ENCODE measurements at regions not wholly inside any gene's neighbourhood (a gene's known extent, or its start where the extent isn't known, plus 50 kb on each side); places are given as distances from the start of the nearest gene placed in this dataset.
A peak's percentile ranks its signal among the peaks of the same experiment; 100 is the strongest.

DNA sequence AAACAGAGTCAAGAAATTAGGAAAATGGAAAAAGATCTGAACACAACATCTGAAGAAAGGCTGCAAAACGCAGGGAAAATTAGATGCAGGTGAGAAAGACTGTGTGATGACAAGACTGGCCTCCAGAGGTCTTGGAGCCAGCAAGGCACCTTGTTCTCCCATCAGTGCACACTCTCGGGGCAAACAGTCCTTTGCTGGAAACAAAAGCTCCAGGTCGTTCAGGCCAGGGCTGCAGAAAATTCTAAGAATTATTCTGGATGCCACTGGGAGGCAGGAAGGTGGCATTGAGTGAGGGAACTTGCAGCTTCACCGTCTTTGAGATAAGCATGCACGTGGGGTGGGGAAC lies 219.9 kb upstream of the SSTR4 start:
- POLR2A ChIA-PET = interaction anchor here (0.8 kb wide), 1 partner anchor 535 kb away, joined by 6 read pairs; no protein-coding TSS in a partner anchor
- peak; percentile 18 for FAIRE-seq

DNA sequence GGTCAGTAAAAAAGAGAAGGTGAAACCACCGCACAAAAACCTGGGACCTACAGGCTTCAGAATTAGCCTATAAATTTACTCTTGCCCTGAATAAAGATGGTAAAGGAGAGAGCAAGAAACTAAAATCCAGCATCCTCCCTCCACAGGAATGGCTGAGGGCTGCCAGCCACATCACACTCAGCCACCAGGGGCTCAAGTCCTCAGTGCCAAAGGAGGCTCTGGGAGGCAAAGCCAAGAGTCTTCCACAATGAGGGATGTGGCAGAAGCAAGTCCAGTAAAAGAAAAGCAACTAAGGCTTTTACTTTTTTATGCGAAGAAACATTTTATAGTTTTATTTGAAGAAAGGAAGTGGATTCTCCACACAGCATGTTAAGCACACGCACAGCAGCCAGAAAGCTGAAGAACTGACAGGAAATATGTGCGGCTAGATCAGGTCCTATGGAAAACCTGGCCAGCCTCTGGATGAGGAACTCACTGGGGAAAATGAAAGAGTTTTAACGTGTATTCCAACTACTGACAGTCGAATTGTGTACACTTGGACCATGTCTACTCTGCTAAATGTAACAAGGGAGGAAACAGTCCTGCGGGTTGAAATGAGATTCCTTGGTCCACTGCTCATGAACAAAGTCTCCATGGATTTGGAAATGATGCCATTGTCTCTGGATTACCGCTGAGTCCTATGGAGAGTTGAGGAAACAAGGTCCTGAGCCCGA lies 219.4 kb upstream of the SSTR4 start:
- Histone ChIP-seq H3K27ac (peak overlapping the region; percentile 6 to 40; a peak in 4 of 6 replicates), H3K4me2 (no peak overlapping the region), H3K4me1 (no peaks in the 10 kb centered on the region), H3K4me3 (no peak overlapping the region), H3K9me3 (no peaks in the 10 kb centered on the region)
- ChIA-PET CTCF (interaction anchor here (1.1 to 3.2 kb wide), 3 partner anchors 9 to 420 kb away, joined by 3 to 15 read pairs (median 8); no protein-coding TSS in a partner anchor), POLR2A (interaction anchor here (0.8 kb wide), 1 partner anchor 534 kb away, joined by 6 read pairs; no protein-coding TSS in a partner anchor)
- no peak for TF ChIP-seq FOSB (CRISPR knock-in tag; IDR thresholded peaks at IDR 0.05)
- no peak for TF ChIP-seq HOXA7 (CRISPR knock-in tag; IDR thresholded peaks at IDR 0.05)
- no peak for TF ChIP-seq NFE2L2 (conservative IDR thresholded peaks at IDR 0.05; ENCODE audit: low read length)
- TF ChIP-seq ZC3H11A (IDR thresholded peaks at IDR 0.05) = no peak
- TF ChIP-seq RARB (CRISPR knock-in tag; IDR thresholded peaks at IDR 0.05) = no peak
- TF ChIP-seq RNF2 (IDR thresholded peaks at IDR 0.05; ENCODE audit: borderline replicate concordance, low read depth) = no peak
- TF ChIP-seq EHF (CRISPR knock-in tag; IDR thresholded peaks at IDR 0.05) = no peak
- no peak for TF ChIP-seq NR3C1 (IDR thresholded peaks at IDR 0.05)
- TF ChIP-seq, protein P1, sequence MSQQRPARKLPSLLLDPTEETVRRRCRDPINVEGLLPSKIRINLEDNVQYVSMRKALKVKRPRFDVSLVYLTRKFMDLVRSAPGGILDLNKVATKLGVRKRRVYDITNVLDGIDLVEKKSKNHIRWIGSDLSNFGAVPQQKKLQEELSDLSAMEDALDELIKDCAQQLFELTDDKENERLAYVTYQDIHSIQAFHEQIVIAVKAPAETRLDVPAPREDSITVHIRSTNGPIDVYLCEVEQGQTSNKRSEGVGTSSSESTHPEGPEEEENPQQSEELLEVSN (IDR thresholded peaks at IDR 0.05; ENCODE audit: borderline replicate concordance, low read depth) = no peak
- TF ChIP-seq, protein P2, sequence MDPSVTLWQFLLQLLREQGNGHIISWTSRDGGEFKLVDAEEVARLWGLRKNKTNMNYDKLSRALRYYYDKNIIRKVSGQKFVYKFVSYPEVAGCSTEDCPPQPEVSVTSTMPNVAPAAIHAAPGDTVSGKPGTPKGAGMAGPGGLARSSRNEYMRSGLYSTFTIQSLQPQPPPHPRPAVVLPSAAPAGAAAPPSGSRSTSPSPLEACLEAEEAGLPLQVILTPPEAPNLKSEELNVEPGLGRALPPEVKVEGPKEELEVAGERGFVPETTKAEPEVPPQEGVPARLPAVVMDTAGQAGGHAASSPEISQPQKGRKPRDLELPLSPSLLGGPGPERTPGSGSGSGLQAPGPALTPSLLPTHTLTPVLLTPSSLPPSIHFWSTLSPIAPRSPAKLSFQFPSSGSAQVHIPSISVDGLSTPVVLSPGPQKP (IDR thresholded peaks at IDR 0.05; ENCODE audit: low read depth, low read length) = no peak
- TF ChIP-seq NPAS2 (CRISPR knock-in tag; IDR thresholded peaks at IDR 0.05; ENCODE audit: borderline replicate concordance) = no peak
- no peak for TF ChIP-seq CBX2 (IDR thresholded peaks at IDR 0.05; ENCODE audit: borderline replicate concordance, low read depth)
- TF ChIP-seq, protein P3, sequence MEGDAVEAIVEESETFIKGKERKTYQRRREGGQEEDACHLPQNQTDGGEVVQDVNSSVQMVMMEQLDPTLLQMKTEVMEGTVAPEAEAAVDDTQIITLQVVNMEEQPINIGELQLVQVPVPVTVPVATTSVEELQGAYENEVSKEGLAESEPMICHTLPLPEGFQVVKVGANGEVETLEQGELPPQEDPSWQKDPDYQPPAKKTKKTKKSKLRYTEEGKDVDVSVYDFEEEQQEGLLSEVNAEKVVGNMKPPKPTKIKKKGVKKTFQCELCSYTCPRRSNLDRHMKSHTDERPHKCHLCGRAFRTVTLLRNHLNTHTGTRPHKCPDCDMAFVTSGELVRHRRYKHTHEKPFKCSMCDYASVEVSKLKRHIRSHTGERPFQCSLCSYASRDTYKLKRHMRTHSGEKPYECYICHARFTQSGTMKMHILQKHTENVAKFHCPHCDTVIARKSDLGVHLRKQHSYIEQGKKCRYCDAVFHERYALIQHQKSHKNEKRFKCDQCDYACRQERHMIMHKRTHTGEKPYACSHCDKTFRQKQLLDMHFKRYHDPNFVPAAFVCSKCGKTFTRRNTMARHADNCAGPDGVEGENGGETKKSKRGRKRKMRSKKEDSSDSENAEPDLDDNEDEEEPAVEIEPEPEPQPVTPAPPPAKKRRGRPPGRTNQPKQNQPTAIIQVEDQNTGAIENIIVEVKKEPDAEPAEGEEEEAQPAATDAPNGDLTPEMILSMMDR (IDR thresholded peaks at IDR 0.05) = no peak
- no peak for TF ChIP-seq TFCP2L1 (CRISPR knock-in tag; IDR thresholded peaks at IDR 0.05)
- TF ChIP-seq, protein P4, sequence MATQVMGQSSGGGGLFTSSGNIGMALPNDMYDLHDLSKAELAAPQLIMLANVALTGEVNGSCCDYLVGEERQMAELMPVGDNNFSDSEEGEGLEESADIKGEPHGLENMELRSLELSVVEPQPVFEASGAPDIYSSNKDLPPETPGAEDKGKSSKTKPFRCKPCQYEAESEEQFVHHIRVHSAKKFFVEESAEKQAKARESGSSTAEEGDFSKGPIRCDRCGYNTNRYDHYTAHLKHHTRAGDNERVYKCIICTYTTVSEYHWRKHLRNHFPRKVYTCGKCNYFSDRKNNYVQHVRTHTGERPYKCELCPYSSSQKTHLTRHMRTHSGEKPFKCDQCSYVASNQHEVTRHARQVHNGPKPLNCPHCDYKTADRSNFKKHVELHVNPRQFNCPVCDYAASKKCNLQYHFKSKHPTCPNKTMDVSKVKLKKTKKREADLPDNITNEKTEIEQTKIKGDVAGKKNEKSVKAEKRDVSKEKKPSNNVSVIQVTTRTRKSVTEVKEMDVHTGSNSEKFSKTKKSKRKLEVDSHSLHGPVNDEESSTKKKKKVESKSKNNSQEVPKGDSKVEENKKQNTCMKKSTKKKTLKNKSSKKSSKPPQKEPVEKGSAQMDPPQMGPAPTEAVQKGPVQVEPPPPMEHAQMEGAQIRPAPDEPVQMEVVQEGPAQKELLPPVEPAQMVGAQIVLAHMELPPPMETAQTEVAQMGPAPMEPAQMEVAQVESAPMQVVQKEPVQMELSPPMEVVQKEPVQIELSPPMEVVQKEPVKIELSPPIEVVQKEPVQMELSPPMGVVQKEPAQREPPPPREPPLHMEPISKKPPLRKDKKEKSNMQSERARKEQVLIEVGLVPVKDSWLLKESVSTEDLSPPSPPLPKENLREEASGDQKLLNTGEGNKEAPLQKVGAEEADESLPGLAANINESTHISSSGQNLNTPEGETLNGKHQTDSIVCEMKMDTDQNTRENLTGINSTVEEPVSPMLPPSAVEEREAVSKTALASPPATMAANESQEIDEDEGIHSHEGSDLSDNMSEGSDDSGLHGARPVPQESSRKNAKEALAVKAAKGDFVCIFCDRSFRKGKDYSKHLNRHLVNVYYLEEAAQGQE (IDR thresholded peaks at IDR 0.05) = no peak
- TF ChIP-seq, protein P5, sequence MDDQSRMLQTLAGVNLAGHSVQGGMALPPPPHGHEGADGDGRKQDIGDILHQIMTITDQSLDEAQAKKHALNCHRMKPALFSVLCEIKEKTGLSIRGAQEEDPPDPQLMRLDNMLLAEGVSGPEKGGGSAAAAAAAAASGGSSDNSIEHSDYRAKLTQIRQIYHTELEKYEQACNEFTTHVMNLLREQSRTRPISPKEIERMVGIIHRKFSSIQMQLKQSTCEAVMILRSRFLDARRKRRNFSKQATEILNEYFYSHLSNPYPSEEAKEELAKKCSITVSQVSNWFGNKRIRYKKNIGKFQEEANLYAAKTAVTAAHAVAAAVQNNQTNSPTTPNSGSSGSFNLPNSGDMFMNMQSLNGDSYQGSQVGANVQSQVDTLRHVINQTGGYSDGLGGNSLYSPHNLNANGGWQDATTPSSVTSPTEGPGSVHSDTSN (IDR thresholded peaks at IDR 0.05) = no peak
- TF ChIP-seq POLR2A (IDR thresholded peaks at IDR 0.05; ENCODE audit: low read length) = no peak
- no peak for TF ChIP-seq SREBF2 (IDR thresholded peaks at IDR 0.05)
- no peak; a peak in 1 of 5 replicates for TF ChIP-seq RAD21 (conservative IDR thresholded peaks at IDR 0.05 in 1 of 2, IDR thresholded peaks at IDR 0.05 in 1 of 2)
- 84% methylated on average over 9 of the region's 9 CpGs for WGBS (ENCODE audit: missing lambda C conversion rate)
- peak in 1 of 2 experiments; percentile 47 for DNase-seq (ENCODE audit: low read depth in 1 of 2, low spot score in 1 of 2)
- peak; percentile 73 to 88; a peak in 5 of 6 replicates for ATAC-seq
- peak; percentile 72 for FAIRE-seq

More for the DNA sequence above, 219.9 kb upstream of the SSTR4 start:
- Histone ChIP-seq H3K9me3 (no peaks in the 10 kb centered on the region), H3K4me2 (no peak overlapping the region), H3K4me3 (no peak overlapping the region), H3K27ac (peak overlapping the region; percentile 6 to 40; a peak in 3 of 6 replicates), H3K4me1 (no peaks in the 10 kb centered on the region)
- WGBS (ENCODE audit: missing lambda C conversion rate) = 68% methylated on average over 5 of the region's 5 CpGs
- DNase-seq (ENCODE audit: low read depth in 1 of 2, low spot score in 1 of 2) (no peak), ATAC-seq (peak; percentile 54 to 59; a peak in 4 of 6 replicates)
- no peak for TF ChIP-seq KDM1A (IDR thresholded peaks at IDR 0.05; ENCODE audit: low read depth)
- TF ChIP-seq NPAS2 (CRISPR knock-in tag; IDR thresholded peaks at IDR 0.05; ENCODE audit: borderline replicate concordance) = no peak
- TF ChIP-seq JUNB (IDR thresholded peaks at IDR 0.05) = no peak
- no peak for TF ChIP-seq KDM5A (IDR thresholded peaks at IDR 0.05)
- TF ChIP-seq FOSL2 (IDR thresholded peaks at IDR 0.05) = no peak
- no peak for TF ChIP-seq FOSL2 (CRISPR knock-in tag; IDR thresholded peaks at IDR 0.05)
- TF ChIP-seq POLR2AphosphoS2 (conservative IDR thresholded peaks at IDR 0.05; ENCODE audit: low read length) = no peak
- TF ChIP-seq, protein P5 (IDR thresholded peaks at IDR 0.05) = no peak
- no peak for TF ChIP-seq ZSCAN20 (CRISPR knock-in tag; IDR thresholded peaks at IDR 0.05)
- CTCF ChIA-PET = interaction anchor here (1.1 to 1.4 kb wide), 3 partner anchors 9 to 420 kb away, joined by 3 to 8 read pairs (median 3); no protein-coding TSS in a partner anchor
